HEK293 (cell line): ENCODE measurements at regions not wholly inside any gene's neighbourhood (a gene's known extent, or its start where the extent isn't known, plus 50 kb on each side); places are given as distances from the start of the nearest gene placed in this dataset.

Experiments used
- RBAK ChIP-seq: fragments of 450-650 bp; formaldehyde crosslinking; IDR thresholded peaks from 2 replicates; pipeline ENCODE4 v1.5.1; 2016; ENCODE audit warnings: missing biosample characterization, missing genetic modification characterization
- ZNF155 ChIP-seq: fragments of 450-650 bp; formaldehyde crosslinking; IDR thresholded peaks from 2 replicates; pipeline ENCODE4 v1.5.1; 2016; ENCODE audit warnings: missing biosample characterization, missing genetic modification characterization
- ZNF248 ChIP-seq: fragments of 450-650 bp; formaldehyde crosslinking; IDR thresholded peaks from 2 replicates; pipeline ENCODE4 v1.5.1; 2017; ENCODE audit warnings: missing biosample characterization, missing genetic modification characterization
- ZNF292 ChIP-seq: fragments of 450-650 bp; formaldehyde crosslinking; IDR thresholded peaks from 2 replicates; pipeline ENCODE4 v1.5.1; 2016; ENCODE audit warnings: low read depth, missing biosample characterization, missing genetic modification characterization, borderline replicate concordance
- ZNF335 ChIP-seq: fragments of 450-650 bp; formaldehyde crosslinking; conservative IDR thresholded peaks from 2 replicates; pipeline ENCODE4 v1.5.1; 2016; ENCODE audit warnings: missing biosample characterization, missing genetic modification characterization
- ZNF433 ChIP-seq: fragments of 450-650 bp; formaldehyde crosslinking; IDR thresholded peaks from 2 replicates; pipeline ENCODE4 v1.5.1; 2016; ENCODE audit warnings: missing biosample characterization, missing genetic modification characterization, low read depth
- ZNF558 ChIP-seq: fragments of 450-650 bp; formaldehyde crosslinking; IDR thresholded peaks from 2 replicates; pipeline ENCODE4 v1.5.1; 2016; ENCODE audit warnings: missing biosample characterization, missing genetic modification characterization
- TF ChIP-seq, protein P1 (sequence below): fragments of 450-650 bp; IDR thresholded peaks from 2 replicates; pipeline ENCODE4 v1.5.1; 2018; ENCODE audit warnings: missing biosample characterization, missing genetic modification characterization
- TF ChIP-seq, protein P2 (sequence below): fragments of 450-650 bp; formaldehyde crosslinking; conservative IDR thresholded peaks from 2 replicates; pipeline ENCODE4 v1.5.1; 2016; ENCODE audit warnings: low read depth, missing biosample characterization, missing genetic modification characterization
- TF ChIP-seq, protein P3 (sequence below): fragments of 450-650 bp; formaldehyde crosslinking; IDR thresholded peaks from 2 replicates; pipeline ENCODE4 v1.5.1; 2016; ENCODE audit warnings: missing biosample characterization, missing genetic modification characterization
- TF ChIP-seq, protein P4 (sequence below): fragments of 450-650 bp; formaldehyde crosslinking; IDR thresholded peaks from 2 replicates; pipeline ENCODE4 v1.5.1; 2016; ENCODE audit warnings: missing biosample characterization, missing genetic modification characterization
- TF ChIP-seq, protein P5 (sequence below): fragments of 450-650 bp; formaldehyde crosslinking; IDR thresholded peaks from 2 replicates; pipeline ENCODE4 v1.5.1; 2016; ENCODE audit warnings: missing biosample characterization, missing genetic modification characterization

DNA sequence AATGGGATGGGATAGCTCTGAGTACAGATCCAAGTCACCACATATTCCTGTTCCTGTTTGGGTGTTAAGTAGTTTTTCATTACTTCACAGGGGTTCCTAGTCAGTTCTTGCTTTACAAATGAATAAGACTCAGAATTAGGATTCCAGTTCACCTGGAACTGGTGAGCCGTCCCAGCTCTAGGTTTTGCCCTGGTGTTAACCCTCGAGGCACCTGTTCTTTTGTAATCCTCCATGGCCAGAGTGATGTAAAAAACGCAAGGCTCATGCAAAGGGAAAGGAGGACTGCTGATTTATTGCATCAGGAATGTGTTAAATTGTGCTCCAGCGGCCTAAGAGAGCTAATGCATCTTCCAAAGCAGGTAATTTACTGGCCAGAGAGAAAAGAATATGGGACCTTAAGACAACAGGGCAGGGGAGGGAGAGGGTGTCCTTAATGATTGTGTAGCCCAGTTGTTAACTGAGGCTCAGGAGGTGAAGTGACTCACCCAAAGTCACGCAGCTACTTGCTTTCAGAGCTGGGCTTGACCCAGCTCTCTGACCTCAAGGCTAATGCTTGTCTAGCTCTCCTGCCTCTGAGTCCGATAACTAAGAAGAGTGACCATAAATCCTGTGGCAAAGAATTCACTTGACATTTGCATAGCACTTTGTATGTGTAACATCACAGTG lies 70.5 kb downstream of the DMRT2 start:
- TF ChIP-seq, protein P1, sequence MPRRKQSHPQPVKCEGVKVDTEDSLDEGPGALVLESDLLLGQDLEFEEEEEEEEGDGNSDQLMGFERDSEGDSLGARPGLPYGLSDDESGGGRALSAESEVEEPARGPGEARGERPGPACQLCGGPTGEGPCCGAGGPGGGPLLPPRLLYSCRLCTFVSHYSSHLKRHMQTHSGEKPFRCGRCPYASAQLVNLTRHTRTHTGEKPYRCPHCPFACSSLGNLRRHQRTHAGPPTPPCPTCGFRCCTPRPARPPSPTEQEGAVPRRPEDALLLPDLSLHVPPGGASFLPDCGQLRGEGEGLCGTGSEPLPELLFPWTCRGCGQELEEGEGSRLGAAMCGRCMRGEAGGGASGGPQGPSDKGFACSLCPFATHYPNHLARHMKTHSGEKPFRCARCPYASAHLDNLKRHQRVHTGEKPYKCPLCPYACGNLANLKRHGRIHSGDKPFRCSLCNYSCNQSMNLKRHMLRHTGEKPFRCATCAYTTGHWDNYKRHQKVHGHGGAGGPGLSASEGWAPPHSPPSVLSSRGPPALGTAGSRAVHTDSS: no peak
- TF ChIP-seq, protein P2, sequence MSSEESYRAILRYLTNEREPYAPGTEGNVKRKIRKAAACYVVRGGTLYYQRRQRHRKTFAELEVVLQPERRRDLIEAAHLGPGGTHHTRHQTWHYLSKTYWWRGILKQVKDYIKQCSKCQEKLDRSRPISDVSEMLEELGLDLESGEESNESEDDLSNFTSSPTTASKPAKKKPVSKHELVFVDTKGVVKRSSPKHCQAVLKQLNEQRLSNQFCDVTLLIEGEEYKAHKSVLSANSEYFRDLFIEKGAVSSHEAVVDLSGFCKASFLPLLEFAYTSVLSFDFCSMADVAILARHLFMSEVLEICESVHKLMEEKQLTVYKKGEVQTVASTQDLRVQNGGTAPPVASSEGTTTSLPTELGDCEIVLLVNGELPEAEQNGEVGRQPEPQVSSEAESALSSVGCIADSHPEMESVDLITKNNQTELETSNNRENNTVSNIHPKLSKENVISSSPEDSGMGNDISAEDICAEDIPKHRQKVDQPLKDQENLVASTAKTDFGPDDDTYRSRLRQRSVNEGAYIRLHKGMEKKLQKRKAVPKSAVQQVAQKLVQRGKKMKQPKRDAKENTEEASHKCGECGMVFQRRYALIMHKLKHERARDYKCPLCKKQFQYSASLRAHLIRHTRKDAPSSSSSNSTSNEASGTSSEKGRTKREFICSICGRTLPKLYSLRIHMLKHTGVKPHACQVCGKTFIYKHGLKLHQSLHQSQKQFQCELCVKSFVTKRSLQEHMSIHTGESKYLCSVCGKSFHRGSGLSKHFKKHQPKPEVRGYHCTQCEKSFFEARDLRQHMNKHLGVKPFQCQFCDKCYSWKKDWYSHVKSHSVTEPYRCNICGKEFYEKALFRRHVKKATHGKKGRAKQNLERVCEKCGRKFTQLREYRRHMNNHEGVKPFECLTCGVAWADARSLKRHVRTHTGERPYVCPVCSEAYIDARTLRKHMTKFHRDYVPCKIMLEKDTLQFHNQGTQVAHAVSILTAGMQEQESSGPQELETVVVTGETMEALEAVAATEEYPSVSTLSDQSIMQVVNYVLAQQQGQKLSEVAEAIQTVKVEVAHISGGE (tag by site-specific recombination): no peak
- TF ChIP-seq, protein P3, sequence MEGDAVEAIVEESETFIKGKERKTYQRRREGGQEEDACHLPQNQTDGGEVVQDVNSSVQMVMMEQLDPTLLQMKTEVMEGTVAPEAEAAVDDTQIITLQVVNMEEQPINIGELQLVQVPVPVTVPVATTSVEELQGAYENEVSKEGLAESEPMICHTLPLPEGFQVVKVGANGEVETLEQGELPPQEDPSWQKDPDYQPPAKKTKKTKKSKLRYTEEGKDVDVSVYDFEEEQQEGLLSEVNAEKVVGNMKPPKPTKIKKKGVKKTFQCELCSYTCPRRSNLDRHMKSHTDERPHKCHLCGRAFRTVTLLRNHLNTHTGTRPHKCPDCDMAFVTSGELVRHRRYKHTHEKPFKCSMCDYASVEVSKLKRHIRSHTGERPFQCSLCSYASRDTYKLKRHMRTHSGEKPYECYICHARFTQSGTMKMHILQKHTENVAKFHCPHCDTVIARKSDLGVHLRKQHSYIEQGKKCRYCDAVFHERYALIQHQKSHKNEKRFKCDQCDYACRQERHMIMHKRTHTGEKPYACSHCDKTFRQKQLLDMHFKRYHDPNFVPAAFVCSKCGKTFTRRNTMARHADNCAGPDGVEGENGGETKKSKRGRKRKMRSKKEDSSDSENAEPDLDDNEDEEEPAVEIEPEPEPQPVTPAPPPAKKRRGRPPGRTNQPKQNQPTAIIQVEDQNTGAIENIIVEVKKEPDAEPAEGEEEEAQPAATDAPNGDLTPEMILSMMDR (tag by site-specific recombination): no peak
- TF ChIP-seq ZNF433 (tag by site-specific recombination): no peak
- TF ChIP-seq ZNF558 (tag by site-specific recombination): no peak
- TF ChIP-seq, protein P4, sequence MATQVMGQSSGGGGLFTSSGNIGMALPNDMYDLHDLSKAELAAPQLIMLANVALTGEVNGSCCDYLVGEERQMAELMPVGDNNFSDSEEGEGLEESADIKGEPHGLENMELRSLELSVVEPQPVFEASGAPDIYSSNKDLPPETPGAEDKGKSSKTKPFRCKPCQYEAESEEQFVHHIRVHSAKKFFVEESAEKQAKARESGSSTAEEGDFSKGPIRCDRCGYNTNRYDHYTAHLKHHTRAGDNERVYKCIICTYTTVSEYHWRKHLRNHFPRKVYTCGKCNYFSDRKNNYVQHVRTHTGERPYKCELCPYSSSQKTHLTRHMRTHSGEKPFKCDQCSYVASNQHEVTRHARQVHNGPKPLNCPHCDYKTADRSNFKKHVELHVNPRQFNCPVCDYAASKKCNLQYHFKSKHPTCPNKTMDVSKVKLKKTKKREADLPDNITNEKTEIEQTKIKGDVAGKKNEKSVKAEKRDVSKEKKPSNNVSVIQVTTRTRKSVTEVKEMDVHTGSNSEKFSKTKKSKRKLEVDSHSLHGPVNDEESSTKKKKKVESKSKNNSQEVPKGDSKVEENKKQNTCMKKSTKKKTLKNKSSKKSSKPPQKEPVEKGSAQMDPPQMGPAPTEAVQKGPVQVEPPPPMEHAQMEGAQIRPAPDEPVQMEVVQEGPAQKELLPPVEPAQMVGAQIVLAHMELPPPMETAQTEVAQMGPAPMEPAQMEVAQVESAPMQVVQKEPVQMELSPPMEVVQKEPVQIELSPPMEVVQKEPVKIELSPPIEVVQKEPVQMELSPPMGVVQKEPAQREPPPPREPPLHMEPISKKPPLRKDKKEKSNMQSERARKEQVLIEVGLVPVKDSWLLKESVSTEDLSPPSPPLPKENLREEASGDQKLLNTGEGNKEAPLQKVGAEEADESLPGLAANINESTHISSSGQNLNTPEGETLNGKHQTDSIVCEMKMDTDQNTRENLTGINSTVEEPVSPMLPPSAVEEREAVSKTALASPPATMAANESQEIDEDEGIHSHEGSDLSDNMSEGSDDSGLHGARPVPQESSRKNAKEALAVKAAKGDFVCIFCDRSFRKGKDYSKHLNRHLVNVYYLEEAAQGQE (tag by site-specific recombination): no peak
- no peak for TF ChIP-seq ZNF155 (tag by site-specific recombination)
- TF ChIP-seq ZNF248 (tag by site-specific recombination): no peak
- TF ChIP-seq, protein P5, sequence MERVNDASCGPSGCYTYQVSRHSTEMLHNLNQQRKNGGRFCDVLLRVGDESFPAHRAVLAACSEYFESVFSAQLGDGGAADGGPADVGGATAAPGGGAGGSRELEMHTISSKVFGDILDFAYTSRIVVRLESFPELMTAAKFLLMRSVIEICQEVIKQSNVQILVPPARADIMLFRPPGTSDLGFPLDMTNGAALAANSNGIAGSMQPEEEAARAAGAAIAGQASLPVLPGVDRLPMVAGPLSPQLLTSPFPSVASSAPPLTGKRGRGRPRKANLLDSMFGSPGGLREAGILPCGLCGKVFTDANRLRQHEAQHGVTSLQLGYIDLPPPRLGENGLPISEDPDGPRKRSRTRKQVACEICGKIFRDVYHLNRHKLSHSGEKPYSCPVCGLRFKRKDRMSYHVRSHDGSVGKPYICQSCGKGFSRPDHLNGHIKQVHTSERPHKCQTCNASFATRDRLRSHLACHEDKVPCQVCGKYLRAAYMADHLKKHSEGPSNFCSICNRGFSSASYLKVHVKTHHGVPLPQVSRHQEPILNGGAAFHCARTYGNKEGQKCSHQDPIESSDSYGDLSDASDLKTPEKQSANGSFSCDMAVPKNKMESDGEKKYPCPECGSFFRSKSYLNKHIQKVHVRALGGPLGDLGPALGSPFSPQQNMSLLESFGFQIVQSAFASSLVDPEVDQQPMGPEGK: no peak
- no peak for TF ChIP-seq RBAK (tag by site-specific recombination)
- no peak for TF ChIP-seq ZNF335 (tag by site-specific recombination)
- TF ChIP-seq ZNF292: no peak
